Body of pancreas (tissue), 4 donors: ENCODE measurements at regions not wholly inside any gene's neighbourhood (a gene's known extent, or its start where the extent isn't known, plus 50 kb on each side); places are given as distances from the start of the nearest gene placed in this dataset.
"Not testable (repeated sequence)": the region's sequence is repeated elsewhere in the genome, so short reads cannot be mapped to it uniquely, and the experiment has no call there.

ENCODE experiments used
- ATAC-seq: fragments of 150-250 bp; one replicate; pipeline ENCODE4 v1.9.1; 2016
- DNase-seq, 4 donors: peaks; one replicate each; pipeline ENCODE4 v3.0.0-alpha.2; 2019
- H3K27ac ChIP-seq, 4 donors: fragments of 200-600 bp; sonication (generic); 1 replicate in 3 of 4; 2 replicates in 1 of 4; pipeline versions ENCODE4 v1.5.1 to v1.6.1; 2016 to 2019; ENCODE audit warnings: mild to moderate bottlenecking in 1 of 4, mixed read lengths in 1 of 4, moderate library complexity in 1 of 4
- H3K27me3 ChIP-seq, 2 donors: fragments of 200-600 bp; sonication (generic); one replicate each; pipeline ENCODE4 v1.6.0; 2016; ENCODE audit warnings: mild to moderate bottlenecking in 1 of 2
- H3K36me3 ChIP-seq, 2 donors: fragments of 200-600 bp; sonication (generic); replicated peaks in 1 of 2; 2 replicates each; pipeline ENCODE4 v1.5.1; 2016; ENCODE audit warnings: low read depth in 2 of 2; ENCODE audit not compliant: insufficient read depth in 1 of 2
- H3K4me1 ChIP-seq: fragments of 200-600 bp; sonication (generic); one replicate; pipeline ENCODE4 v1.6.0; 2016
- H3K4me3 ChIP-seq, 2 donors: fragments of 200-600 bp; sonication (generic); 1 replicate in 1 of 2; 2 replicates in 1 of 2; pipeline ENCODE4 v1.5.1; 2016 to 2019
- H3K9me3 ChIP-seq, 3 donors: fragments of 200-600 bp; sonication (generic); 1 replicate in 2 of 3; 2 replicates in 1 of 3; pipeline ENCODE4 v1.5.1; 2016
- POLR2A ChIP-seq, 3 donors: fragments of 450-650 bp; IDR thresholded peaks; one replicate each; pipeline ENCODE4 v1.6.1; 2016; ENCODE audit warnings: antibody characterized with exemption in 3 of 3, mild to moderate bottlenecking in 2 of 3
- WGBS, 2 donors: methylation state at CpG; one replicate each; pipeline ENCODE4 v1.1.5; 2017; 5-methylcytosine and 5-hydroxymethylcytosine counted together
- intact Hi-C: fragments of 100-400 bp; cut with DNase I; formaldehyde crosslinking; loops from one replicate; pipeline ENCODE4 v1.15.1; 2023
- TF ChIP-seq, protein P1 (sequence below), 7 experiments: fragments of 450-650 bp in 4 of 7; fragments of 200-600 bp in 3 of 7; sonication (generic) in 3 of 7; IDR thresholded peaks; one replicate each; pipeline ENCODE4 v1.5.1; 2016 to 2019; ENCODE audit warnings: antibody characterized with exemption in 7 of 7

DNA sequence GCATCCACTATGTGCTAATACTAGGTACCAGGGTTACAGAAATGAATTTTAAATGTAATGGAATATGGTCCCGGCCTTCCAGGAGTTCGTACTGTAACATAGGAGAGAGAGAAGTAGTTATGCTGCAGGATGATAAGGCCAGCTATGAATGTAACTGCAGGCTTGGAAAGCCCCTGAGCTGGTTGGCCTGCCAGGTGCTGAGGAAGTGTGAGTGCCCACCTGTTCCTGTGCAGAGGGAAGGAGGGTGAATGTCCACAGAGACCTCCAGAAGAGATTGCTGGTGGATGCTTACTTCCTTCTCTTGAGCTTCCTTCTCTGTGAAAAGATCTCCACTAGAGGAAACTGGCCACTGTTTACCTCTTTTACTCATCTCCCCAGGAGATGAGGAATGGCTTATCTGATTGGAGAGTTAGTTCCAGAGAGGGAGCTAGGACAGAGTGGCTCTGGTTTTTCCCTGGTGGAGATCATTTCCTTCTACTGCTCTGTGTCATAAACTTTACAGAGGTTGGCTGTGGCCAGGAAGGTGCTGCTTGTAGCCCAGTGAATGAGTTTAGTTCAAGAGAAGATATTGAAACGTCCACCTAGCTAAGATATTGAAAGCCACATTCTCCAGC, 114.0 kb upstream of the LNX1 start:
- Histone ChIP-seq H3K4me3 (no peak overlapping the region), H3K4me1 (peaks cover 8% of the 10 kb centered on the region), H3K36me3 (no peaks in the 10 kb centered on the region), H3K9me3 (no peaks in the 10 kb centered on the region), H3K27me3 (no peaks in the 10 kb centered on the region), H3K27ac (no peak overlapping the region)
- DNase-seq (no peak), ATAC-seq (no peak)
- TF ChIP-seq POLR2A (IDR thresholded peaks at IDR 0.05), result no peak
- TF ChIP-seq, protein P1, sequence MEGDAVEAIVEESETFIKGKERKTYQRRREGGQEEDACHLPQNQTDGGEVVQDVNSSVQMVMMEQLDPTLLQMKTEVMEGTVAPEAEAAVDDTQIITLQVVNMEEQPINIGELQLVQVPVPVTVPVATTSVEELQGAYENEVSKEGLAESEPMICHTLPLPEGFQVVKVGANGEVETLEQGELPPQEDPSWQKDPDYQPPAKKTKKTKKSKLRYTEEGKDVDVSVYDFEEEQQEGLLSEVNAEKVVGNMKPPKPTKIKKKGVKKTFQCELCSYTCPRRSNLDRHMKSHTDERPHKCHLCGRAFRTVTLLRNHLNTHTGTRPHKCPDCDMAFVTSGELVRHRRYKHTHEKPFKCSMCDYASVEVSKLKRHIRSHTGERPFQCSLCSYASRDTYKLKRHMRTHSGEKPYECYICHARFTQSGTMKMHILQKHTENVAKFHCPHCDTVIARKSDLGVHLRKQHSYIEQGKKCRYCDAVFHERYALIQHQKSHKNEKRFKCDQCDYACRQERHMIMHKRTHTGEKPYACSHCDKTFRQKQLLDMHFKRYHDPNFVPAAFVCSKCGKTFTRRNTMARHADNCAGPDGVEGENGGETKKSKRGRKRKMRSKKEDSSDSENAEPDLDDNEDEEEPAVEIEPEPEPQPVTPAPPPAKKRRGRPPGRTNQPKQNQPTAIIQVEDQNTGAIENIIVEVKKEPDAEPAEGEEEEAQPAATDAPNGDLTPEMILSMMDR (IDR thresholded peaks at IDR 0.05), result no peak
- intact Hi-C loops, result no loop called here
- 77 to 83% methylated on average over 3 of the region's 3 CpGs for WGBS, 2 donors

- no peaks in the 10 kb centered on the region for H3K27me3 ChIP-seq
- TF ChIP-seq, protein P1 (IDR thresholded peaks at IDR 0.05), result no peak
- no peak for TF ChIP-seq POLR2A (IDR thresholded peaks at IDR 0.05)
- no peak overlapping the region for H3K4me3 ChIP-seq
- DNase-seq (no peak), ATAC-seq (no peak)
- no peaks in the 10 kb centered on the region for H3K9me3 ChIP-seq
- intact Hi-C loops, result no loop called here
- no peak overlapping the region for H3K27ac ChIP-seq
- WGBS, 2 donors, result 60 to 98% methylated on average over 2 of the region's 2 CpGs
- H3K36me3 ChIP-seq, result no peaks in the 10 kb centered on the region
- H3K4me1 ChIP-seq, result peaks cover 8% of the 10 kb centered on the region
These were observed 113.0 kb upstream of the LNX1 start for GRCh38 chr4:53704329-53704728.

DNA sequence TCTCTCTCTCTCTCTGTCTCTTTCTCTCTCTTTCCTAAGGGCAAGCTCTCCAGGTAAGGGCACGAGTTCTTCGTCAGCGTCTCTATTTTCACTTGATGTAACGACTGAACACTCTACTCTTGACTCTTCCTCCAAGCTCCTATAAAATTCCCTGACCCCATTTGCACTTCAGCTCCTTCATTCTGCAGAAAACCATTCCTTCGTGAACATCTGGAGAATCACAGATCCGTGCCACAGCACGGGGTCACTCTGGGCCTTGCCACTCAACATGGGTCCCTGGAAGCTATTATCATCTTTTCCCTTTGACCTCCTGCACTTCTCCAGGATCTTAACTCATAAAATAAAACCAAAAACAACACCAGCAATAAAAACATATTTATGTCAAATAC, 112.0 kb upstream of the LNX1 start:
- TF ChIP-seq, protein P1 (IDR thresholded peaks at IDR 0.05), result no peak
- no peak for TF ChIP-seq POLR2A (IDR thresholded peaks at IDR 0.05)
- H3K4me3 ChIP-seq, result no peak overlapping the region
- no peaks in the 10 kb centered on the region for H3K36me3 ChIP-seq
- intact Hi-C loops, result no loop called here
- DNase-seq (no peak), ATAC-seq (no peak)
- no peaks in the 10 kb centered on the region for H3K27me3 ChIP-seq
- H3K4me1 ChIP-seq, result peaks cover 8% of the 10 kb centered on the region
- no peaks in the 10 kb centered on the region for H3K9me3 ChIP-seq
- H3K27ac ChIP-seq, result peak overlapping the region in 3 of 4 donors; percentile 50 to 54 (median 52)
- WGBS, 2 donors, result 76 to 83% methylated on average over 7 of the region's 7 CpGs

DNA sequence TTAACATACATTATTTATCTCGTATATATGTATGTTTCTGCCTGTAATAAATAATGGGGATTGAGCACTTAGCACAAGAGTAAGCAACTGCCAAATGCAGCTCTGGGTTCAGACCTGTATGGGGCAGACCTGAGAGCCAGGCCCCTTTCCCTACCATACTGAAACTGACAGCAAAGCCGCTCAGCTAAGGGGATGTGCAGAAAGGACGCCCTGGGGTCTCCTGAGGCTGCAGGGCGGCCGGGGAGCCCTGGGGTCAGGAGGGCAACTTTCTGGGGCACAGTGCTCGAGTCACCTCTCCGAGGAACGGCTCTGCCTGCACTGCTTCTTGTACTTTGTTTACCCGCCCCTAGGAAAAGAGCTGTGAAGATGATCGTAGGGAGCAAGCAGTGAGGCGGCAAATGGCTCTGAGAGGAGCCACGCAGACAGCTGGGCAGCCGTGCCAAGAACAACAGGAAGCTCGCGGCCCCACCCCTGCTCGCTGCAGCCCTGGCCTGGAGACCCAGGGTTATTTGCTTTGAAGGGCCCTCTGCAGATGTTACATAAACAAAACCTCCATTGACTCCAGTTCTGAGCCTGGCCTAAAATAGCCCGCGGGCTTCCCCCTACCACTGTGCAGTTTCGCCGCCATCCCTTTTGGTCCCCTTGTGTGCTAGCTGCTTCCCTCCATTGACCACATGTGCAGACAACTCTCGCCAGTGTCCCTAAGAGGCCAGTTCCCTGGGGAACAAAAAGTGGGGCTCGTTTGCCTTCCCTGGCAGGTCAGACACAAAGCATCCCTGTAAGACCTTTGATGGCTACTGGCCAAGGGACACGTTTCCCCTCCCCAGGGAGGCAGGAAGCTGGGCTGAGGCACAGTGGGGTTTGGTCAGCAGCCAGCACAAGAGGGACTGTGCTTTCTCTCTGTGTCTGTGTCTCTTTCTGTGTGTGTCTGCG, 111.3 kb upstream of the LNX1 start:
- Histone ChIP-seq H3K27me3 (no peaks in the 10 kb centered on the region), H3K4me3 (no peak overlapping the region), H3K4me1 (peaks cover 8% of the 10 kb centered on the region), H3K36me3 (no peaks in the 10 kb centered on the region), H3K9me3 (no peaks in the 10 kb centered on the region), H3K27ac (peak overlapping the region in 3 of 4 donors; percentile 50 to 54 (median 52))
- 25 to 42% methylated on average over 17 to 24 of the region's 24 CpGs for WGBS, 2 donors
- DNase-seq (peak; percentile 42 to 72 (median 68)), ATAC-seq (peak; percentile 76)
- TF ChIP-seq, protein P1 (IDR thresholded peaks at IDR 0.05), result no peak
- no peak for TF ChIP-seq POLR2A (IDR thresholded peaks at IDR 0.05)
- intact Hi-C loops, result no loop called here

DNA sequence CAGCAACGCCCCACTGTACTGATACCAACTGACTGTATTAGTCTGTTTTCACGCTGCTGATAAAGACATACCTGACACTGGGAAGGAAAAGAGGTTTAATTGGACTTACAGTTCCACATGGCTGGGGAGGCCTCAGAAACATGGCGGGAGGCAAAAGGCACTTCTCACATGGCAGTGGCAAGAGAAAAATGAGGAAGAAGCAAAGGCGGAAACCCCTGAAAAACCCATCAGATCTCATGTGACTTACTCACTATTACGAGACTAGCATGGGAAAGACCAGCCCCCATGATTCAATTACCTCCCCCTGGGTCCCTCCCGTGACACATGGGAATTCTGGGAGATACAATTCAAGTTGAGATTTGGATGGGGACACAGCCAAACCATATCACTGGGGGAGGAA, 110.0 kb upstream of the LNX1 start:
- H3K4me1 ChIP-seq, H3K27me3 ChIP-seq, H3K36me3 ChIP-seq, H3K27ac ChIP-seq, H3K4me3 ChIP-seq, H3K9me3 ChIP-seq, intact Hi-C loops, DNase-seq, ATAC-seq: not testable (repeated sequence)
- 92% methylated on average over 6 of the region's 6 CpGs for WGBS, 2 donors

DNA sequence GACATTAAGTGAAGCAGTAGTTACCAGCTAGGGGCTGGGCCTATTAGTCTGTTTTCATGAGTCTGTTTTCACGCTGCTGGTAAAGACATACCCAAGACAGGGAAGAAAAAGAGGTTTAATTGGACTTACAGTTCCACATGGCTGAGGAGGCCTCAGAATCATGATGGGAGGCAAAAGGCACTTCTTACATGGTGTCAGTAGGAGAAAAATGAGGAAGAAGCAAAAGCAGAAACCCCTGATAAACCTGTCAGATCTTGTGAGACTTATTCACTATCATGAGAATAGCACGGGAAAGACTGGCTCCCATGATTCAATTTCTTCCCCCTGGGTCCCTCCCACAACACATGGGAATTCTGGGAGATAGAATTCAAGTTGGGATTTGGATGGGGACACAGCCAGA, 108.0 kb upstream of the LNX1 start:
- H3K27ac ChIP-seq, H3K9me3 ChIP-seq, H3K36me3 ChIP-seq, intact Hi-C loops, ATAC-seq, DNase-seq, H3K4me3 ChIP-seq, H3K27me3 ChIP-seq, H3K4me1 ChIP-seq: not testable (repeated sequence)
- WGBS, 2 donors, result 79 to 84% methylated on average over 2 of the region's 2 CpGs
